ENCODE measurements at regions not wholly inside any gene's neighbourhood (a gene's known extent, or its start where the extent isn't known, plus 50 kb on each side); places are given as distances from the start of the nearest gene placed in this dataset.

GRCh38 chr22:47328550-47329243, 566.2 kb downstream of the TBC1D22A start:
- H3F3A ChIP-seq (ENCODE audit: insufficient read depth): no peaks in the 10 kb centered on the region
- TF ChIP-seq CTCF (IDR thresholded peaks at IDR 0.05; ENCODE audit: insufficient read depth, low read length, poor library complexity, severe bottlenecking): no peak
- no peak for TF ChIP-seq EZH2phosphoT487 (conservative IDR thresholded peaks at IDR 0.05; ENCODE audit: low read length)
- no peak overlapping the region for H2AFZ ChIP-seq (ENCODE audit: low read depth, low read length, severe bottlenecking)
- H3K4me2 ChIP-seq (ENCODE audit: low read depth, low read length, poor library complexity, severe bottlenecking): no peak overlapping the region
- H4K20me1 ChIP-seq (ENCODE audit: low read depth, low read length): no peaks in the 10 kb centered on the region
- no peaks in the 10 kb centered on the region for H3K9me2 ChIP-seq (replicated peaks; ENCODE audit: insufficient read depth, low read length)
- no peak overlapping the region for H3K27ac ChIP-seq (ENCODE audit: low read depth, low read length)
- no peak overlapping the region for H3K9ac ChIP-seq (ENCODE audit: low read length)
- no peak overlapping the region for H3K4me3 ChIP-seq (ENCODE audit: insufficient read depth, low read length, poor library complexity, severe bottlenecking)
- no peaks in the 10 kb centered on the region for H3K9me3 ChIP-seq (ENCODE audit: insufficient read depth, low read length)
- no peaks in the 10 kb centered on the region for H3K79me2 ChIP-seq (ENCODE audit: insufficient read depth, low read length)
- no peaks in the 10 kb centered on the region for H3K36me3 ChIP-seq (ENCODE audit: low read length)
- H3K27me3 ChIP-seq (ENCODE audit: low read length): no peaks in the 10 kb centered on the region

- Histone ChIP-seq H3K27ac (ENCODE audit: low read depth, low read length) (no peak overlapping the region), H3K4me2 (ENCODE audit: low read depth, low read length, poor library complexity, severe bottlenecking) (no peak overlapping the region), H3K9me2 (replicated peaks; ENCODE audit: insufficient read depth, low read length) (no peaks in the 10 kb centered on the region), H3K36me3 (ENCODE audit: low read length) (no peaks in the 10 kb centered on the region), H2AFZ (ENCODE audit: low read depth, low read length, severe bottlenecking) (no peak overlapping the region), H3K9me3 (ENCODE audit: insufficient read depth, low read length) (no peaks in the 10 kb centered on the region), H3K79me2 (ENCODE audit: insufficient read depth, low read length) (no peaks in the 10 kb centered on the region), H3K4me3 (ENCODE audit: insufficient read depth, low read length, poor library complexity, severe bottlenecking) (no peak overlapping the region), H3F3A (ENCODE audit: insufficient read depth) (no peaks in the 10 kb centered on the region), H3K27me3 (ENCODE audit: low read length) (no peaks in the 10 kb centered on the region), H3K9ac (ENCODE audit: low read length) (no peak overlapping the region), H4K20me1 (ENCODE audit: low read depth, low read length) (no peaks in the 10 kb centered on the region)
- TF ChIP-seq CTCF (IDR thresholded peaks at IDR 0.05; ENCODE audit: insufficient read depth, low read length, poor library complexity, severe bottlenecking) (no peak), EZH2phosphoT487 (conservative IDR thresholded peaks at IDR 0.05; ENCODE audit: low read length) (no peak)
Measured at GRCh38 chr22:47327241-47327640, 564.8 kb downstream of the TBC1D22A start.

GRCh38 chr22:47325249-47325648, 562.8 kb downstream of the TBC1D22A start:
- no peaks in the 10 kb centered on the region for H3F3A ChIP-seq (ENCODE audit: insufficient read depth)
- H3K4me3 ChIP-seq (ENCODE audit: insufficient read depth, low read length, poor library complexity, severe bottlenecking): no peak overlapping the region
- no peaks in the 10 kb centered on the region for H3K9me2 ChIP-seq (replicated peaks; ENCODE audit: insufficient read depth, low read length)
- no peak overlapping the region for H2AFZ ChIP-seq (ENCODE audit: low read depth, low read length, severe bottlenecking)
- no peaks in the 10 kb centered on the region for H3K79me2 ChIP-seq (ENCODE audit: insufficient read depth, low read length)
- TF ChIP-seq EZH2phosphoT487 (conservative IDR thresholded peaks at IDR 0.05; ENCODE audit: low read length): no peak
- no peak for TF ChIP-seq CTCF (IDR thresholded peaks at IDR 0.05; ENCODE audit: insufficient read depth, low read length, poor library complexity, severe bottlenecking)
- H4K20me1 ChIP-seq (ENCODE audit: low read depth, low read length): no peaks in the 10 kb centered on the region
- no peak overlapping the region for H3K9ac ChIP-seq (ENCODE audit: low read length)
- 0 out of 2 replicates have a peak, but pooled peaks cover 5% of the 10 kb centered on the region for H3K9me3 ChIP-seq (ENCODE audit: insufficient read depth, low read length)
- H3K4me2 ChIP-seq (ENCODE audit: low read depth, low read length, poor library complexity, severe bottlenecking): no peak overlapping the region
- no peak overlapping the region for H3K27ac ChIP-seq (ENCODE audit: low read depth, low read length)
- no peaks in the 10 kb centered on the region for H3K36me3 ChIP-seq (ENCODE audit: low read length)
- H3K27me3 ChIP-seq (ENCODE audit: low read length): no peaks in the 10 kb centered on the region
